ENCODE measurements at regions not wholly inside any gene's neighbourhood (a gene's known extent, or its start where the extent isn't known, plus 50 kb on each side); places are given as distances from the start of the nearest gene placed in this dataset.

GRCh38 chr17:54180950-54181349, 358.2 kb downstream of the KIF2B start:
- H3K9me3 ChIP-seq (ENCODE audit: control insufficient read depth, insufficient read depth, low read depth, low read length): no peaks in the 10 kb centered on the region
- DNase-seq (ENCODE audit: low read depth in 2 of 2): no peak

DNA sequence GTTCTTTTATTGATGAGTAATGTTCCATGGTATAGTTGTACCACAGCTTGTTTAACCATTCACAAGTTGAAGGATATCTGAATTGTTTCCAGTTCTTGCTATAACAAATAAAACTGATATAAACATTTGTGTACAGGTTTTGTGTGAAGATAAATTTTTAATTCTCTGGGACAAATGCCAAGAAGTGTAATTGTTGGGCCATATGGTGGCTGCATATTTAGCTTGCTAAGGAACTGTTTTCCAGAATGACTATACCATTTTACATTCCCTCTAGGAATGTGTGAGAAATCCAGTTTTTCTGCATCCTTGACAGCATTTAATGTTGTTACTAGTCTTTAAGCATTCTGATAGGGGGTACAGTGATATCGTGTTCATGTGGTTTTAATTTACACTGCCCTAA, 368.5 kb downstream of the KIF2B start:
- Histone ChIP-seq H2AFZ (ENCODE audit: low read length) (no peak overlapping the region), H3K9ac (ENCODE audit: insufficient read depth, low read length) (no peak overlapping the region), H3K79me2 (ENCODE audit: control insufficient read depth, insufficient read depth, low read length) (no peaks in the 10 kb centered on the region), H3K27me3 (ENCODE audit: control insufficient read depth, insufficient read depth, low read length) (no peaks in the 10 kb centered on the region), H3K4me1 (ENCODE audit: control insufficient read depth, extremely low read depth, insufficient read depth, low read length) (no peaks in the 10 kb centered on the region), H3K36me3 (ENCODE audit: control insufficient read depth, insufficient read depth, low read length) (no peaks in the 10 kb centered on the region), H4K20me1 (ENCODE audit: control insufficient read depth, extremely low read depth, insufficient read depth, low read length) (no peaks in the 10 kb centered on the region), H3K4me2 (ENCODE audit: extremely low read depth, insufficient read depth, low read length) (no peak overlapping the region), H3K9me3 (ENCODE audit: control insufficient read depth, insufficient read depth, low read depth, low read length) (no peaks in the 10 kb centered on the region), H3K4me3 (replicated peaks in 1 of 4; ENCODE audit: control extremely low read depth in 1 of 4, insufficient read depth in 1 of 4, low read depth in 3 of 4, low read length in 4 of 4) (no peak overlapping the region), H3K27ac (ENCODE audit: insufficient read depth, low read length) (no peak overlapping the region)
- DNase-seq (ENCODE audit: low read depth in 2 of 2): no peak
- TF ChIP-seq EZH2 (IDR thresholded peaks at IDR 0.05; ENCODE audit: low read length, missing control alignments): no peak
- TF ChIP-seq, protein P1, sequence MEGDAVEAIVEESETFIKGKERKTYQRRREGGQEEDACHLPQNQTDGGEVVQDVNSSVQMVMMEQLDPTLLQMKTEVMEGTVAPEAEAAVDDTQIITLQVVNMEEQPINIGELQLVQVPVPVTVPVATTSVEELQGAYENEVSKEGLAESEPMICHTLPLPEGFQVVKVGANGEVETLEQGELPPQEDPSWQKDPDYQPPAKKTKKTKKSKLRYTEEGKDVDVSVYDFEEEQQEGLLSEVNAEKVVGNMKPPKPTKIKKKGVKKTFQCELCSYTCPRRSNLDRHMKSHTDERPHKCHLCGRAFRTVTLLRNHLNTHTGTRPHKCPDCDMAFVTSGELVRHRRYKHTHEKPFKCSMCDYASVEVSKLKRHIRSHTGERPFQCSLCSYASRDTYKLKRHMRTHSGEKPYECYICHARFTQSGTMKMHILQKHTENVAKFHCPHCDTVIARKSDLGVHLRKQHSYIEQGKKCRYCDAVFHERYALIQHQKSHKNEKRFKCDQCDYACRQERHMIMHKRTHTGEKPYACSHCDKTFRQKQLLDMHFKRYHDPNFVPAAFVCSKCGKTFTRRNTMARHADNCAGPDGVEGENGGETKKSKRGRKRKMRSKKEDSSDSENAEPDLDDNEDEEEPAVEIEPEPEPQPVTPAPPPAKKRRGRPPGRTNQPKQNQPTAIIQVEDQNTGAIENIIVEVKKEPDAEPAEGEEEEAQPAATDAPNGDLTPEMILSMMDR (conservative IDR thresholded peaks at IDR 0.05 in 1 of 2, IDR thresholded peaks at IDR 0.05 in 1 of 2; ENCODE audit: low read depth in 1 of 2, low read length in 2 of 2): no peak

More at GRCh38 chr17:54180950-54181349, 358.2 kb downstream of the KIF2B start:
- Histone ChIP-seq H3K27ac (ENCODE audit: insufficient read depth, low read length) (no peak overlapping the region), H3K4me3 (replicated peaks in 1 of 4; ENCODE audit: control extremely low read depth in 1 of 4, insufficient read depth in 1 of 4, low read depth in 3 of 4, low read length in 4 of 4) (no peak overlapping the region), H4K20me1 (ENCODE audit: control insufficient read depth, extremely low read depth, insufficient read depth, low read length) (no peaks in the 10 kb centered on the region), H2AFZ (ENCODE audit: low read length) (no peak overlapping the region), H3K9ac (ENCODE audit: insufficient read depth, low read length) (no peak overlapping the region), H3K4me1 (ENCODE audit: control insufficient read depth, extremely low read depth, insufficient read depth, low read length) (no peaks in the 10 kb centered on the region), H3K4me2 (ENCODE audit: extremely low read depth, insufficient read depth, low read length) (no peak overlapping the region), H3K36me3 (ENCODE audit: control insufficient read depth, insufficient read depth, low read length) (no peaks in the 10 kb centered on the region), H3K79me2 (ENCODE audit: control insufficient read depth, insufficient read depth, low read length) (no peaks in the 10 kb centered on the region), H3K27me3 (ENCODE audit: control insufficient read depth, insufficient read depth, low read length) (no peaks in the 10 kb centered on the region)
- TF ChIP-seq, protein P1 (conservative IDR thresholded peaks at IDR 0.05 in 1 of 2, IDR thresholded peaks at IDR 0.05 in 1 of 2; ENCODE audit: low read depth in 1 of 2, low read length in 2 of 2): no peak
- TF ChIP-seq EZH2 (IDR thresholded peaks at IDR 0.05; ENCODE audit: low read length, missing control alignments): no peak

- Histone ChIP-seq H3K4me2 (ENCODE audit: extremely low read depth, insufficient read depth, low read length) (no peak overlapping the region), H3K27ac (ENCODE audit: insufficient read depth, low read length) (no peak overlapping the region), H3K4me1 (ENCODE audit: control insufficient read depth, extremely low read depth, insufficient read depth, low read length) (no peaks in the 10 kb centered on the region), H4K20me1 (ENCODE audit: control insufficient read depth, extremely low read depth, insufficient read depth, low read length) (no peaks in the 10 kb centered on the region), H3K27me3 (ENCODE audit: control insufficient read depth, insufficient read depth, low read length) (no peaks in the 10 kb centered on the region), H3K79me2 (ENCODE audit: control insufficient read depth, insufficient read depth, low read length) (no peaks in the 10 kb centered on the region), H3K4me3 (replicated peaks in 1 of 4; ENCODE audit: control extremely low read depth in 1 of 4, insufficient read depth in 1 of 4, low read depth in 3 of 4, low read length in 4 of 4) (no peak overlapping the region), H2AFZ (ENCODE audit: low read length) (no peak overlapping the region), H3K9me3 (ENCODE audit: control insufficient read depth, insufficient read depth, low read depth, low read length) (no peaks in the 10 kb centered on the region), H3K9ac (ENCODE audit: insufficient read depth, low read length) (no peak overlapping the region), H3K36me3 (ENCODE audit: control insufficient read depth, insufficient read depth, low read length) (no peaks in the 10 kb centered on the region)
- DNase-seq (ENCODE audit: low read depth in 2 of 2): no peak
- TF ChIP-seq EZH2 (IDR thresholded peaks at IDR 0.05; ENCODE audit: low read length, missing control alignments): no peak
- TF ChIP-seq, protein P1 (conservative IDR thresholded peaks at IDR 0.05 in 1 of 2, IDR thresholded peaks at IDR 0.05 in 1 of 2; ENCODE audit: low read depth in 1 of 2, low read length in 2 of 2): no peak
Observed at GRCh38 chr17:54194268-54194667, 371.5 kb downstream of the KIF2B start.
